SK-N-SH (cell line): ENCODE measurements at regions not wholly inside any gene's neighbourhood (a gene's known extent, or its start where the extent isn't known, plus 50 kb on each side); places are given as distances from the start of the nearest gene placed in this dataset.

ENCODE experiments used
- CTCF ChIP-seq: fragments of 200-600 bp; sonication (generic); IDR thresholded peaks from 2 replicates; pipeline ENCODE4 v1.6.1; 2017; ENCODE audit warnings: antibody characterized with exemption, mild to moderate bottlenecking, moderate library complexity
- EP300 ChIP-seq, 2 experiments: IDR thresholded peaks; 2 replicates each; pipeline versions ENCODE4 v1.4.0 to v1.6.1; 2012; ENCODE audit warnings: borderline replicate concordance in 1 of 2, low read depth in 1 of 2, low read length in 1 of 2
- EZH2phosphoT487 ChIP-seq: fragments of 200-600 bp; sonication (generic); IDR thresholded peaks from 2 replicates; pipeline ENCODE4 v1.6.1; 2017; ENCODE audit warnings: low read depth, mixed run types, mild to moderate bottlenecking, antibody characterized with exemption, moderate library complexity, borderline replicate concordance
- JUND ChIP-seq: IDR thresholded peaks from 2 replicates; pipeline ENCODE4 v1.4.0; 2012
- MAX ChIP-seq: IDR thresholded peaks from 2 replicates; pipeline ENCODE4 v1.4.0; 2012; ENCODE audit warnings: low read depth
- MEF2A ChIP-seq: IDR thresholded peaks from 2 replicates; pipeline ENCODE4 v1.4.0; 2012; ENCODE audit warnings: low read depth, borderline replicate concordance
- RAD21 ChIP-seq: IDR thresholded peaks from 2 replicates; pipeline ENCODE4 v1.6.1; 2012; ENCODE audit warnings: mild to moderate bottlenecking, low read length
- RCOR1 ChIP-seq: fragments of 150-350 bp; IDR thresholded peaks from 2 replicates; pipeline ENCODE4 v1.6.1; 2017; ENCODE audit warnings: antibody characterized with exemption, low read length
- SMC3 ChIP-seq: IDR thresholded peaks from 2 replicates; pipeline ENCODE4 v1.6.1; 2012; ENCODE audit warnings: low read depth, low read length, improper control_type of control experiment
- TAF1 ChIP-seq: IDR thresholded peaks from 2 replicates; pipeline ENCODE4 v1.6.1; 2012; ENCODE audit warnings: low read depth, mild to moderate bottlenecking, low read length, moderate library complexity, borderline replicate concordance

- TF ChIP-seq CTCF = no peak
- TF ChIP-seq TAF1 = no peak
- no peak for TF ChIP-seq SMC3
- TF ChIP-seq JUND = no peak
- TF ChIP-seq RAD21 = no peak
- TF ChIP-seq MAX = no peak
- TF ChIP-seq EP300 (IDR thresholded peaks at IDR 0.05; ENCODE audit: borderline replicate concordance in 1 of 2, low read depth in 1 of 2, low read length in 1 of 2) = no peak
- no peak for TF ChIP-seq RCOR1
- no peak for TF ChIP-seq EZH2phosphoT487
- no peak for TF ChIP-seq MEF2A
Observed at GRCh38 chr6:49151033-49151432, 312.0 kb downstream of the MMUT start.
